ENCODE measurements at regions not wholly inside any gene's neighbourhood (a gene's known extent, or its start where the extent isn't known, plus 50 kb on each side); places are given as distances from the start of the nearest gene placed in this dataset.

GRCh38 chr5:4050203-4050602, 454.6 kb downstream of the IRX1 start:
- H3K4me2 ChIP-seq (ENCODE audit: low read length), result no peak overlapping the region
- TF ChIP-seq EZH2 (IDR thresholded peaks at IDR 0.05; ENCODE audit: insufficient read depth, low read length), result no peak
- no peak for TF ChIP-seq CTCF (IDR thresholded peaks at IDR 0.05; ENCODE audit: insufficient read depth, low read depth, low read length)
- no peaks in the 10 kb centered on the region for H4K20me1 ChIP-seq (ENCODE audit: insufficient read depth, low read length)
- H3K4me3 ChIP-seq (ENCODE audit: insufficient read depth, low read depth, low read length), result no peak overlapping the region
- no peaks in the 10 kb centered on the region for H3K36me3 ChIP-seq (ENCODE audit: insufficient read depth, low read length)
- Mint-ChIP-seq H3K36me3 (ENCODE audit: low read depth, unreplicated experiment) (no peaks in the 10 kb centered on the region), H3K27ac (ENCODE audit: unreplicated experiment) (no peak overlapping the region), H3K4me3 (ENCODE audit: unreplicated experiment) (no peak overlapping the region), H3K27me3 (ENCODE audit: low read depth, unreplicated experiment) (peaks cover 3% of the 10 kb centered on the region), H3K9me3 (ENCODE audit: unreplicated experiment) (no peaks in the 10 kb centered on the region), H3K4me1 (ENCODE audit: low read depth, unreplicated experiment) (no peaks in the 10 kb centered on the region)
- no peak for FAIRE-seq
- H3K9ac ChIP-seq (ENCODE audit: low read length), result no peak overlapping the region
- no peak for DNase-seq (ENCODE audit: low read depth)
- H3K27ac ChIP-seq (ENCODE audit: low read depth, low read length), result no peak overlapping the region
- no peaks in the 10 kb centered on the region for H3K9me3 ChIP-seq (ENCODE audit: insufficient read depth, low read depth, low read length)
- H2AFZ ChIP-seq (ENCODE audit: low read depth, low read length), result no peak overlapping the region
- H3K27me3 ChIP-seq (ENCODE audit: insufficient read depth, low read length), result no peaks in the 10 kb centered on the region
- no peaks in the 10 kb centered on the region for H3K79me2 ChIP-seq (ENCODE audit: insufficient read depth, low read length)
- no peaks in the 10 kb centered on the region for H3K4me1 ChIP-seq (ENCODE audit: insufficient read depth, low read length)

GRCh38 chr5:4053136-4053535, 457.5 kb downstream of the IRX1 start:
- no peak overlapping the region for H3K4me3 ChIP-seq (ENCODE audit: insufficient read depth, low read depth, low read length)
- no peaks in the 10 kb centered on the region for H3K79me2 ChIP-seq (ENCODE audit: insufficient read depth, low read length)
- H3K27me3 Mint-ChIP-seq (ENCODE audit: low read depth, unreplicated experiment), result peaks cover 3% of the 10 kb centered on the region
- DNase-seq (ENCODE audit: low read depth), result no peak
- H3K9me3 Mint-ChIP-seq (ENCODE audit: unreplicated experiment), result no peaks in the 10 kb centered on the region
- no peak overlapping the region for H3K27ac ChIP-seq (ENCODE audit: low read depth, low read length)
- H3K4me1 ChIP-seq (ENCODE audit: insufficient read depth, low read length), result no peaks in the 10 kb centered on the region
- no peak overlapping the region for H2AFZ ChIP-seq (ENCODE audit: low read depth, low read length)
- no peak overlapping the region for H3K4me3 Mint-ChIP-seq (ENCODE audit: unreplicated experiment)
- no peaks in the 10 kb centered on the region for H3K27me3 ChIP-seq (ENCODE audit: insufficient read depth, low read length)
- no peak overlapping the region for H3K4me2 ChIP-seq (ENCODE audit: low read length)
- H3K36me3 Mint-ChIP-seq (ENCODE audit: low read depth, unreplicated experiment), result no peaks in the 10 kb centered on the region
- H3K27ac Mint-ChIP-seq (ENCODE audit: unreplicated experiment), result no peak overlapping the region
- no peak for FAIRE-seq
- H3K9ac ChIP-seq (ENCODE audit: low read length), result no peak overlapping the region
- H3K9me3 ChIP-seq (ENCODE audit: insufficient read depth, low read depth, low read length), result no peaks in the 10 kb centered on the region
- H3K36me3 ChIP-seq (ENCODE audit: insufficient read depth, low read length), result no peaks in the 10 kb centered on the region
- no peaks in the 10 kb centered on the region for H4K20me1 ChIP-seq (ENCODE audit: insufficient read depth, low read length)
- no peaks in the 10 kb centered on the region for H3K4me1 Mint-ChIP-seq (ENCODE audit: low read depth, unreplicated experiment)
- no peak for TF ChIP-seq CTCF (IDR thresholded peaks at IDR 0.05; ENCODE audit: insufficient read depth, low read depth, low read length)

- Histone ChIP-seq H3K36me3 (ENCODE audit: insufficient read depth, low read length) (no peaks in the 10 kb centered on the region), H3K79me2 (ENCODE audit: insufficient read depth, low read length) (no peaks in the 10 kb centered on the region), H4K20me1 (ENCODE audit: insufficient read depth, low read length) (no peaks in the 10 kb centered on the region), H2AFZ (ENCODE audit: low read depth, low read length) (no peak overlapping the region), H3K4me1 (ENCODE audit: insufficient read depth, low read length) (no peaks in the 10 kb centered on the region), H3K4me2 (ENCODE audit: low read length) (no peak overlapping the region), H3K27ac (ENCODE audit: low read depth, low read length) (no peak overlapping the region), H3K9me3 (ENCODE audit: insufficient read depth, low read depth, low read length) (no peaks in the 10 kb centered on the region), H3K4me3 (ENCODE audit: insufficient read depth, low read depth, low read length) (no peak overlapping the region), H3K9ac (ENCODE audit: low read length) (no peak overlapping the region), H3K27me3 (ENCODE audit: insufficient read depth, low read length) (no peaks in the 10 kb centered on the region)
- TF ChIP-seq CTCF (IDR thresholded peaks at IDR 0.05; ENCODE audit: insufficient read depth, low read depth, low read length) (no peak), EZH2 (IDR thresholded peaks at IDR 0.05; ENCODE audit: insufficient read depth, low read length) (no peak)
- H3K36me3 Mint-ChIP-seq (ENCODE audit: low read depth, unreplicated experiment), result no peaks in the 10 kb centered on the region
- no peak overlapping the region for H3K4me3 Mint-ChIP-seq (ENCODE audit: unreplicated experiment)
- H3K27ac Mint-ChIP-seq (ENCODE audit: unreplicated experiment), result no peak overlapping the region
- H3K9me3 Mint-ChIP-seq (ENCODE audit: unreplicated experiment), result no peaks in the 10 kb centered on the region
- peaks cover 3% of the 10 kb centered on the region for H3K27me3 Mint-ChIP-seq (ENCODE audit: low read depth, unreplicated experiment)
- no peaks in the 10 kb centered on the region for H3K4me1 Mint-ChIP-seq (ENCODE audit: low read depth, unreplicated experiment)
- DNase-seq (ENCODE audit: low read depth) (no peak), FAIRE-seq (no peak)
Measured at GRCh38 chr5:4054092-4054491, 458.5 kb downstream of the IRX1 start.
